Pancreas (tissue), 10 donors: ENCODE measurements at regions not wholly inside any gene's neighbourhood (a gene's known extent, or its start where the extent isn't known, plus 50 kb on each side); places are given as distances from the start of the nearest gene placed in this dataset.

Experiments used
- ATAC-seq, 4 donors: fragments of 200-7000 bp; cut with Tn5 transposase; one replicate each; pipeline versions ENCODE4 v1.8.0 to v1.9.1; 2020; ENCODE audit warnings: mild to moderate bottlenecking in 4 of 4, moderate library complexity in 4 of 4
- DNase-seq, 6 donors: peaks; one replicate each; pipeline ENCODE4 v3.0.0-alpha.2; 2020
- FAIRE-seq: peaks from 2 replicates; lab custom pipeline; 2012; peaks lifted over from hg19 to GRCh38; lab: Jason Lieb, UNC
- H3K27ac ChIP-seq, 4 donors: fragments of 200-600 bp; sonication (generic); 1 replicate in 3 of 4; 2 replicates in 1 of 4; pipeline versions ENCODE4 v1.5.0 to v1.8.0; 2020
- H3K27me3 ChIP-seq, 4 donors: fragments of 200-600 bp; one replicate each; pipeline ENCODE4 v1.8.0; 2021
- H3K36me3 ChIP-seq, 3 donors: fragments of 200-600 bp; sonication (generic) in 1 of 3; one replicate each; pipeline versions ENCODE4 v1.5.0 to v1.8.0; 2020 to 2021
- H3K4me1 ChIP-seq, 3 donors: fragments of 200-600 bp; one replicate each; pipeline ENCODE4 v1.8.0; 2021
- H3K4me3 ChIP-seq, 4 donors: fragments of 200-600 bp; sonication (generic) in 2 of 4; one replicate each; pipeline versions ENCODE4 v1.5.0 to v1.8.0; 2020 to 2021
- H3K9me3 ChIP-seq, 4 donors: fragments of 200-600 bp; one replicate each; pipeline ENCODE4 v1.8.0; 2021
- WGBS, 2 donors: extraction: QIAGEN DNeasy Blood & Tissue Kit; methylation state at CpG; one replicate each; pipeline ENCODE4 v1.1.7; 2013; 5-methylcytosine and 5-hydroxymethylcytosine counted together
- intact Hi-C, 3 donors: fragments of 100-400 bp; cut with DNase I; formaldehyde crosslinking; loops; one replicate each; pipeline versions ENCODE4 v1.11.1 to v1.14.2; 2022
- TF ChIP-seq, protein P1 (sequence below), 4 donors: fragments of 200-600 bp; sonication (generic) in 3 of 4; IDR thresholded peaks; one replicate each; pipeline versions ENCODE4 v1.5.0 to v1.8.0; 2021; ENCODE audit warnings: antibody characterized with exemption in 4 of 4
- donor health status: healthy with polysubstance abuse.
- donor health status: DM: no; HTN: no; CAD: no; lungs with moderate emphysema.
- donor health status: DM: no; HTN: no; CAD: no.
- donor health status: control.
- donor health status: control.
- donor health status: Bipolar disorder and iron deficiency.
- donor health status: DM: yes; HTN: yes; CAD: no.
- donor health status: DM: no; HTN: no; CAD: no.
- donor health status: DM: no; HTN: no; CAD: no.
- donor health status: DM: yes; HTN: yes; CAD: no.

DNA sequence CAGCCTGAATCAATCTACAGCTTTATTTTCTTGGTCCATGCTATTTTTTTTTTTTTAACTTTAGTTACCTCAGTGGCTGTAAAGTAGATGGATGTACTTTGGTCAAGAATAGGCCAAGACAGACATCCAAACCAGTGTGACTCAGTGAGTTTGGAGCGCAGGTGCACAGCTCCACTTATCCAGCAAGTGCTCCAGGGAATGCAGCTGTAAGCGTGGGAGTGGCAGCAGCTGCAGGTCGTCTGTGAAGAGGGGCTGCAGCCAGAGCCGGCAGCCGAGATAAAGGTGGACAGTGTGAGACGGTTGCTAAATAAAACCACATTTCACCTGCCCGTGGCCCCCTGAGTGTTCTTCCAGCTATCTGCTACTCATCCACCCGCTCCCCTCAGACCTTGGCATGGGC is 1018.7 kb downstream of the AACS start:
- ATAC-seq = peak in 3 of 4 donors; percentile 37 to 93 (median 78)
- TF ChIP-seq, protein P1, sequence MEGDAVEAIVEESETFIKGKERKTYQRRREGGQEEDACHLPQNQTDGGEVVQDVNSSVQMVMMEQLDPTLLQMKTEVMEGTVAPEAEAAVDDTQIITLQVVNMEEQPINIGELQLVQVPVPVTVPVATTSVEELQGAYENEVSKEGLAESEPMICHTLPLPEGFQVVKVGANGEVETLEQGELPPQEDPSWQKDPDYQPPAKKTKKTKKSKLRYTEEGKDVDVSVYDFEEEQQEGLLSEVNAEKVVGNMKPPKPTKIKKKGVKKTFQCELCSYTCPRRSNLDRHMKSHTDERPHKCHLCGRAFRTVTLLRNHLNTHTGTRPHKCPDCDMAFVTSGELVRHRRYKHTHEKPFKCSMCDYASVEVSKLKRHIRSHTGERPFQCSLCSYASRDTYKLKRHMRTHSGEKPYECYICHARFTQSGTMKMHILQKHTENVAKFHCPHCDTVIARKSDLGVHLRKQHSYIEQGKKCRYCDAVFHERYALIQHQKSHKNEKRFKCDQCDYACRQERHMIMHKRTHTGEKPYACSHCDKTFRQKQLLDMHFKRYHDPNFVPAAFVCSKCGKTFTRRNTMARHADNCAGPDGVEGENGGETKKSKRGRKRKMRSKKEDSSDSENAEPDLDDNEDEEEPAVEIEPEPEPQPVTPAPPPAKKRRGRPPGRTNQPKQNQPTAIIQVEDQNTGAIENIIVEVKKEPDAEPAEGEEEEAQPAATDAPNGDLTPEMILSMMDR (IDR thresholded peaks at IDR 0.05) = no peak
- Histone ChIP-seq H3K9me3 (no peaks in the 10 kb centered on the region), H3K36me3 (no peaks in the 10 kb centered on the region), H3K27ac (no peak overlapping the region), H3K27me3 (no peaks in the 10 kb centered on the region), H3K4me1 (peaks cover 0 to 3% (median 0%) of the 10 kb centered on the region in 3 donors), H3K4me3 (no peak overlapping the region)
- DNase-seq = peak in 5 of 6 donors; percentile 29 to 77 (median 68)
- no peak for FAIRE-seq
- 29 to 35% methylated on average over 8 of the region's 8 CpGs for WGBS, 2 donors
- intact Hi-C loops = no loop called here

DNA sequence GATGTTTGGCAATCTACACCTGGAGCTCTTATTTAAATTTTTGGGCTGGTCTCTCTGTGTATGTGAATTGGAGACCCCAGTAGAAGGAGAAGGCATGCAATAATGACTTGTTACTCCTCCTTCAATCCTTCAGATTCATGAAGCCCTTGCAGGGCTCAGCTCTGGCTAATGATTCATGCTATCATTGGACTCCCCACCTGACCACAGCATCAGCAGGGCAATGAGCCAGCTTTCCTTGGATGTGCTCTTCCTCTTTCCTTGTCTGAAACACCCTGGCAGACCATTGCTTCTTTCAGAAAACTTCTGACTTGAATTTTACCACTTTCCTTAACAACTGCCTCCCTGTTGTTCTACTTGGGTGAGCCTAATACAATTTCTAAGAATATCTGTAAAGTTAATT is 1019.2 kb downstream of the AACS start:
- TF ChIP-seq, protein P1 (IDR thresholded peaks at IDR 0.05) = no peak
- Histone ChIP-seq H3K27me3 (no peaks in the 10 kb centered on the region), H3K4me1 (peaks cover 0 to 3% (median 0%) of the 10 kb centered on the region in 3 donors), H3K9me3 (no peaks in the 10 kb centered on the region), H3K36me3 (no peaks in the 10 kb centered on the region), H3K27ac (no peak overlapping the region), H3K4me3 (no peak overlapping the region)
- peak in 1 of 6 donors; percentile 17 for DNase-seq
- no peak for FAIRE-seq
- peak in 2 of 4 donors; percentile 50 to 63 for ATAC-seq
- intact Hi-C loops = no loop called here

DNA sequence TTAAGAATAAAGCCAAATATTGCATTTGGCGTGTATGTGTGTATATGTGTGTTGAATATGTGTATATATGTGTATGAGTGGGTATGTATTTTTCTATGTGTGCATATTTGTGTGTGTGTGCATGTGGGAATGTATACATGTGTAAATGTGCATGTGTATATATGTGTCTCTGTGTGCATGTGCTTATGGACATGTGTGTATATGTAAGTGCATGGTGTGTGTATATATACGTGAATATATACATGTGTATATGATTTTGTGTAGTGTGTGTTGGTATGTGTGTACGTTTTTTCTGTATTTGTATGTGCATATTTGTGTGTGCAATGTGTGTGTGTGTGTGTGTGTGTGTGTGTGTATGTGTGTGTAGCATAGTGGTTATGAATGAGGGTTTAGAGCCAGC is 1021.0 kb downstream of the AACS start:
- WGBS, 2 donors = 7 to 52% methylated on average over 3 of the region's 3 CpGs
- DNase-seq = no peak
- TF ChIP-seq, protein P1 (IDR thresholded peaks at IDR 0.05) = no peak
- no peak overlapping the region for H3K27ac ChIP-seq
- H3K27me3 ChIP-seq = no peaks in the 10 kb centered on the region
- no peak for ATAC-seq
- no peaks in the 10 kb centered on the region for H3K9me3 ChIP-seq
- FAIRE-seq = no peak
- peaks cover 0 to 3% (median 0%) of the 10 kb centered on the region in 3 donors for H3K4me1 ChIP-seq
- intact Hi-C loops = no loop called here
- H3K36me3 ChIP-seq = no peaks in the 10 kb centered on the region
- H3K4me3 ChIP-seq = no peak overlapping the region

DNA sequence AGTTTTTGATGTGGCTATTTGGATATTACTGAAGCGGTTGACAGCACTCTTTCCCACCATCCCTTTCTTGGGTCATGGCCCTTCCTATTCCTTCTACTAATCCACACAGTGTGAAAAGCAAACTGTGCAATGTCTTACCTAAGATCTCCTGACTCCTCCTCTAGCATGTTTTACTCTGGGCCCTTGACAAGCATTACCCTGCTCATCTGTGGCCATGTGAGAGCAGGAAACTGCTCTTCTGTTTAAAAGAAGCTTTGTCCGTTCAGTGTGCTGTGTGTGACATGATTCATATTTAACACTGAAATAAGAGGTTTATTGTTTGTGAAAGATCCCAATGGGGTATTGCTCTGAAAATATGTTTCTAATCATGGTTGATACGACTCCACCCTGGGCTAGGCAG is 1022.5 kb downstream of the AACS start:
- FAIRE-seq (no peak), ATAC-seq (no peak), DNase-seq (no peak)
- no peaks in the 10 kb centered on the region for H3K27me3 ChIP-seq
- H3K4me1 ChIP-seq = peaks cover 0 to 3% (median 0%) of the 10 kb centered on the region in 3 donors
- WGBS, 2 donors = 79 to 80% methylated on average over 3 of the region's 3 CpGs
- intact Hi-C loops = no loop called here
- TF ChIP-seq, protein P1 (IDR thresholded peaks at IDR 0.05) = no peak
- no peaks in the 10 kb centered on the region for H3K36me3 ChIP-seq
- H3K4me3 ChIP-seq = no peak overlapping the region
- no peak overlapping the region for H3K27ac ChIP-seq
- no peaks in the 10 kb centered on the region for H3K9me3 ChIP-seq

DNA sequence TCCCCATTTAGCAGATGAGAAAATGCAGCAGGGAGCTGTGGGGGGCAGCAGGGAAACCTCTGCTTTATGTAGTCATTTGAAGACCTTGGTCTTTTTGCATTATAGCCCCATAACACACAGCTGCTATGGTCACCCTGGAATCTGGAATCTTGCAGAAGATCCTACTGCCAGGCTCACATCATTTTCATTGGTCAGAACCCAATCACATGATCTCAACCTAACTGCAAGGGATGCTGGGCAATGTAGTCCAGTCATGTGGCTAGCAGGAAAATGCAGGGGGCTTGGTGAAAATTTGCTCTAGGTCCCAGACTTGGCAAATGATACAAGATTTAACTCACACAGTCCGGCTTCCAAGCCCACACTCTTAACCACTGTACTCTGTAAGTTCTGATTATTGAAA is 1028.7 kb downstream of the AACS start:
- H3K27me3 ChIP-seq = no peaks in the 10 kb centered on the region
- no peaks in the 10 kb centered on the region for H3K9me3 ChIP-seq
- TF ChIP-seq, protein P1 (IDR thresholded peaks at IDR 0.05) = no peak
- FAIRE-seq = no peak
- H3K4me1 ChIP-seq = no peaks in the 10 kb centered on the region
- H3K27ac ChIP-seq = no peak overlapping the region
- H3K36me3 ChIP-seq = no peaks in the 10 kb centered on the region
- peak in 2 of 6 donors; percentile 9 to 14 for DNase-seq
- intact Hi-C loops = no loop called here
- H3K4me3 ChIP-seq = no peak overlapping the region
- ATAC-seq = peak in 2 of 4 donors; percentile 49 to 61
- WGBS, 2 donors = 78 to 87% methylated on average over 1 of the region's 1 CpG
